ES-I3 (cell line): ENCODE measurements at regions not wholly inside any gene's neighbourhood (a gene's known extent, or its start where the extent isn't known, plus 50 kb on each side); places are given as distances from the start of the nearest gene placed in this dataset.
A peak's percentile ranks its signal among the peaks of the same experiment; 100 is the strongest.
"Not testable (repeated sequence)": the region's sequence is repeated elsewhere in the genome, so short reads cannot be mapped to it uniquely, and the experiment has no call there.

Source experiments
- H3K36me3 ChIP-seq: 2 replicates; pipeline ENCODE4 v1.6.1; 2013; ENCODE audit warnings: mild to moderate bottlenecking, low read length, control low read depth, moderate library complexity; ENCODE audit not compliant: insufficient read depth
- H3K4me1 ChIP-seq: 2 replicates; pipeline ENCODE4 v1.6.1; 2013; ENCODE audit warnings: mild to moderate bottlenecking, control low read depth, low read length; ENCODE audit not compliant: insufficient read depth
- H3K9ac ChIP-seq: 2 replicates; pipeline ENCODE4 v1.6.1; 2013; ENCODE audit warnings: low read depth, mild to moderate bottlenecking, low read length, moderate library complexity
- H3K9me3 ChIP-seq: 2 replicates; pipeline ENCODE4 v1.6.1; 2013; ENCODE audit warnings: mild to moderate bottlenecking, low read length, moderate library complexity; ENCODE audit not compliant: control insufficient read depth, insufficient read depth

- H3K4me1 ChIP-seq, result peaks cover 4% of the 10 kb centered on the region; the same call in 1 of the 2 replicates
- no peaks in the 10 kb centered on the region for H3K9me3 ChIP-seq
- no peaks in the 10 kb centered on the region for H3K36me3 ChIP-seq
- H3K9ac ChIP-seq, result no peak overlapping the region
These were observed 251.1 kb upstream of the RAB4A start for GRCh38 chr1:229019663-229020271.

- H3K36me3 ChIP-seq, H3K9ac ChIP-seq, H3K9me3 ChIP-seq: not testable (repeated sequence)
- H3K4me1 ChIP-seq, result peaks cover 14% of the 10 kb centered on the region; the same call in 1 of the 2 replicates
These were observed 249.9 kb upstream of the RAB4A start for GRCh38 chr1:229021034-229021433.

GRCh38 chr1:229022595-229023333 lies 248.1 kb upstream of the RAB4A start:
- Histone ChIP-seq H3K9ac (no peak overlapping the region), H3K36me3 (no peaks in the 10 kb centered on the region), H3K9me3 (no peaks in the 10 kb centered on the region), H3K4me1 (peaks cover 23% of the 10 kb centered on the region)

- H3K9me3 ChIP-seq, result no peaks in the 10 kb centered on the region
- no peak overlapping the region for H3K9ac ChIP-seq
- no peaks in the 10 kb centered on the region for H3K36me3 ChIP-seq
- peaks cover 24% of the 10 kb centered on the region for H3K4me1 ChIP-seq
These were observed 247.1 kb upstream of the RAB4A start for GRCh38 chr1:229023651-229024300.

DNA sequence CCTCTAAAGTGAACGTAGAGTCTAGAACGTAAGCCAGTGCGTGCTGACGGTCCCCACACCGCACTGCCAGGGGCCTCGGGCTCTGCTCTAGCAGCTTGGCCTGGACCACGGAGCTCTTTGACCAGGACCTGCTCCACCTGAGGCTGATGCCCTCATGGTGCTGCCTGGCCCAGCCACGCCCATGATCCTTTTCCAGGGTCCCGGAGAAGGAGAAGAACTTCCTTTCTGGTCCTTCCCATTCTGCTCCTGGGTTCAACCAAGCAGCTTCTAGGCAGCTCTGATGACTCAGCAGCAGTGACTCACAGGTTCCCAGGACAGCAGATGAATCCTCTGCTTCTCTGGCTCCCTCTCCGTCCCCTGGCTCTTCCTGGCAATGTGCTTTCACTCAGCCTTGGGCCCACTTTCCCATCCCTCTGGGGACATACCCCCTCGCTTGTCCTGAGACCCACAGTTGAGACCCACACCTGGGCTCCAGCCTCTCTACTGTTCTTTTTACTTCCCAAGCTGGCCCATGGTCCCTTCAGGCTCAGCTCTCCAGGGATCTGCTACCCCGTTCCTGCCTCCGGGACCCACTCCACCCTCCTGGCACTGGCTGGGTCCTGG lies 246.3 kb upstream of the RAB4A start:
- Histone ChIP-seq H3K9ac (no peak overlapping the region), H3K4me1 (peaks cover 29% of the 10 kb centered on the region), H3K9me3 (no peaks in the 10 kb centered on the region), H3K36me3 (no peaks in the 10 kb centered on the region)

- Histone ChIP-seq H3K4me1 (peaks cover 35% of the 10 kb centered on the region), H3K9ac (no peak overlapping the region), H3K36me3 (no peaks in the 10 kb centered on the region), H3K9me3 (no peaks in the 10 kb centered on the region)
These were observed 245.3 kb upstream of the RAB4A start for GRCh38 chr1:229025576-229025975.

DNA sequence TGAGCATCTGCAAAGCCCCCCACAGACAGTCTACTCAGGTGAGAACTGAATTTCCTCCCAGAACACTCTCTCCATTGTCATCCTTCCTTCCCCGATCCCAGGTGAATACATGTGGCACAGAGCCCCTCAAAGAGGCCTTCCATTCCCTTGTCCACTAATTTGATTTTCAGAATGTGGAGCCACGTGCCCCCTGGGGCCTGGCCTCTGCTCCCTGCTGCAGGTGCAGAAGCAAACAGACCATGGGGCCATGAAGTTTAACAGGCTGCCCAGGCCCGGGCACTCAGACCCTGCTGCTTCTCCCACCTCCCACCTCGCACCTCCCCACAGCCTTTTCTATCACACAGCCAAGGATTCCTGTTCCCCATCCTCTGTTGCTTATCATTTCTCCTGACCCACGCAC lies 243.8 kb upstream of the RAB4A start:
- Histone ChIP-seq H3K9me3 (no peaks in the 10 kb centered on the region), H3K36me3 (no peaks in the 10 kb centered on the region), H3K9ac (no peak overlapping the region; the same call in 1 of the 2 replicates), H3K4me1 (peaks cover 43% of the 10 kb centered on the region)

- Histone ChIP-seq H3K4me1 (peaks cover 48% of the 10 kb centered on the region), H3K9ac (peak overlapping the region; percentile 13; the same call in 1 of the 2 replicates), H3K36me3 (no peaks in the 10 kb centered on the region), H3K9me3 (no peaks in the 10 kb centered on the region)
These were observed 243.2 kb upstream of the RAB4A start for GRCh38 chr1:229027622-229028182.

DNA sequence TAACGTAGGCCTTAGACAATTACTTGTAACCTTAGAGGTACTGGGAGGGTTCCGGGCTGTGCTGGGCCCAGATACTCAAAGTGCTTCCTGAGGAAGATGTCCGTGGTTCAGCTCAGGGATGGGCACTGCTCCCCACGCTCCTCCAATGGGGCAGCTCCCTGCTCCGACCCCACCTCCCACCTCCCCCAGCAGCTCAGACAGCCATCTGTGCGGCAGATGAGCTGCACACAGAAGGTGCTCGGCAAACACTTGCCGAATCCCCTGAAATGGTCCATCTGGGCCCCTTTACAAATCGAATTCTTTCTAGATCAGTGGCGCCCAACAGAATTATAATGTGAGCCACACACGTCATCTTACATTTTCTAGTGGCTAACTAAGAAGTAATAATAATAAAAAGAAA lies 242.4 kb upstream of the RAB4A start:
- Histone ChIP-seq H3K36me3 (no peaks in the 10 kb centered on the region), H3K4me1 (peaks cover 53% of the 10 kb centered on the region), H3K9me3 (no peaks in the 10 kb centered on the region), H3K9ac (no peak overlapping the region)

DNA sequence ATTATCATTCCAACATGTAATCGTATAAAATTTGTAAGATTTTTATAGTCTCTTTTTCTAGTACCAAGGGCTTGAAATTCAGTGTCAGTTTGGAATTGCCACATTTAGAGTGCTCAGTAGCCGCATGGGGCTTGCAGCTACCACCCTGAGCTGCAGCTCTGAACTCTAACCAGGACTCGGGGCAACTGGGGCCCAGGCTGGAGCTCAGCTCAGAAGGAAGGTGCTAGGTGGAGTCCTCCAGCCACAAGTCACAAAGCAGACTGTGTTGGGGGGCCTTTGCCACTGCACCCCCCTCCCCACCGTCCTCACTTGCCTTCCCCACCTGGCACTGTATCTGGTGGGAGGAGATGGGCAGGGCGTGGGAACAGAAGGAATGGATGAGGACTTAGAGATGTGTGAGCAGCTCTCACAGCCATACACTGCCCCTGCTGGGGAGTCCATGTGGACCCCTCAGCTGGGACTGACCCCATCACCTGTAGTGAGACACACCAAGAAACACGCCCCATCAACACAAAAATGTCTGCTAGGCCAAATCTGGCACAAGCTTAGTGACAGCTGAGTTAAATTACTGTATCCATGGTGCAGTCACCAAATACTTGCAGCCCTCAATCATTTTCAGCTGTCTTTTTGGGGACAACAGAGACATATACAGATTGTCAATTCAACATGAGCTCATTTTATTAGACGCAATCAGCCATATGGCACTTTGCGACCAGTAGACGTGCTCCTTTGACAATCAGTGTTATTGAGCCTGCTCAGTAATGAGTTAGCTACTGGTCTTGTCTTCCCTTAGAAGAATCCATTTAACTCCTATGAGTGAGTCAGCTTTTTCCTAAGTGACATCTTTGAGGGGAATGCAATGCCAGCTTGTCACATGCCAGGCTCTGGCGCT lies 241.7 kb upstream of the RAB4A start:
- Histone ChIP-seq H3K36me3 (no peaks in the 10 kb centered on the region), H3K9ac (no peak overlapping the region), H3K4me1 (peaks cover 53% of the 10 kb centered on the region), H3K9me3 (no peaks in the 10 kb centered on the region)

DNA sequence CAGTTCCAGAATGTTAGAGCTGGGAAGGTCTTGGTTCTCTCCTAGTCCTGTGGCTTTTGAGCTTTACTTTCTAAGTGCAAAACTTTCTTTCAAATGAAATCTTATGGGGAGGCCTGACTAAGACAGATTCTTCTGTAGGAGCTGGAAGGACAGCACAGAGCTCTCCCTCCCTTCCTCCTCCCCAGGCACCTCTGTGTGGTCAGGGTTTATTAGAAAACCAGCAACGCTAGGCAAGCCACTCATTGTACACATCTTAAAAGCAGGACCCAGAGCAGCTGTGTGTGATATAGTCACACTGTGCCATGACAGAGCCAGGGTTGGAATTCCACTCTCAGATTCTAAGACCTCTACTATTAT lies 241.1 kb upstream of the RAB4A start:
- Histone ChIP-seq H3K36me3 (no peaks in the 10 kb centered on the region), H3K9me3 (no peaks in the 10 kb centered on the region), H3K4me1 (peaks cover 48% of the 10 kb centered on the region), H3K9ac (no peak overlapping the region)

- Histone ChIP-seq H3K9me3 (no peaks in the 10 kb centered on the region), H3K36me3 (no peaks in the 10 kb centered on the region), H3K9ac (no peak overlapping the region), H3K4me1 (peaks cover 40% of the 10 kb centered on the region)
These were observed 240.3 kb upstream of the RAB4A start for GRCh38 chr1:229030630-229031029.

DNA sequence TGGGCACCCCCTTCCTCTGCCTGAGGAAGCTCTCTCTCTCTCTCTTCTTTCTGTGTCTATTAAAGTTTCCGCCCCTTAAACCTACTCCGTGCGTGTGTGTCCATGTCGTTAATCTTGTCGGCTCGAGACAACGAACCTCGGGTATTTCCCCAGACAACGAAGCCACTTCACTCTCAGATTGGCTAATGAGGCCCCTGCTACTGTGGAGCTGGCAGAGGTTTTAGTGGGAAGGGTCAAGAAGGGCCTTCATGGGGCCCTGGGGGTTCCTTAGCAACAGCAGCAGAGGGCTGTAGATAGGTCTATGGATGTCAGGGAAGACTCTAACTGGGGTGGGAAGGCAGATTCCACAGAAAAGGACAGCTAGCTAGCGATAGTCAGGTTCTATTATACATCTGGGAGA lies 239.8 kb upstream of the RAB4A start:
- H3K9me3 ChIP-seq, result no peaks in the 10 kb centered on the region
- H3K4me1 ChIP-seq, result peaks cover 40% of the 10 kb centered on the region
- H3K9ac ChIP-seq, result no peak overlapping the region
- no peaks in the 10 kb centered on the region for H3K36me3 ChIP-seq
